Activated T-helper 2 cell treated with anti-CD3 and anti-CD28 coated beads, Interferon-gamma antibody, Interleukin-2, Interleukin-4, amounts not matched to agents 10 μg/mL and 5 μg/mL and 100 μg/mL, durations not matched to agents 14 hours and 24 hours and 36 hours (primary cell): ENCODE measurements at regions not wholly inside any gene's neighbourhood (a gene's known extent, or its start where the extent isn't known, plus 50 kb on each side); places are given as distances from the start of the nearest gene placed in this dataset.

Source experiments
- DNase-seq: peaks from one replicate; pipeline ENCODE4 v3.0.0; 2021; ENCODE audit warnings: low spot score
- H3K27ac Mint-ChIP-seq: one replicate; pipeline ENCODE4 v1.8.0; 2021; ENCODE audit warnings: mixed read lengths
- H3K27me3 Mint-ChIP-seq: one replicate; pipeline ENCODE4 v1.8.0; 2021; ENCODE audit warnings: low read depth, mixed read lengths
- H3K36me3 Mint-ChIP-seq: one replicate; pipeline ENCODE4 v1.8.0; 2021; ENCODE audit warnings: low read depth, mixed read lengths
- H3K4me1 Mint-ChIP-seq: one replicate; pipeline ENCODE4 v1.8.0; 2021; ENCODE audit warnings: low read depth, mixed read lengths
- H3K4me3 Mint-ChIP-seq: one replicate; pipeline ENCODE4 v1.8.0; 2021; ENCODE audit warnings: low read depth, mild to moderate bottlenecking, moderate library complexity, mixed read lengths
- H3K9me3 Mint-ChIP-seq: one replicate; pipeline ENCODE4 v1.8.0; 2021; ENCODE audit warnings: mixed read lengths
- intact Hi-C: fragments of 100-400 bp; cut with micrococcal nuclease; formaldehyde crosslinking; loops from one replicate; pipeline ENCODE4 v1.15.1; 2023

GRCh38 chrX:45760187-45760742 is 559.6 kb upstream of the DIPK2B start:
- Mint-ChIP-seq H3K4me3 (peak overlapping the region; percentile 43), H3K27ac (peak overlapping the region; percentile 30), H3K27me3 (no peaks in the 10 kb centered on the region), H3K9me3 (no peaks in the 10 kb centered on the region), H3K4me1 (peaks cover 70% of the 10 kb centered on the region), H3K36me3 (peaks cover 82% of the 10 kb centered on the region)
- no peak for DNase-seq
- intact Hi-C loops, result loop anchor here (5.0 kb wide), 1 partner anchor 253 kb away; no protein-coding TSS in a partner anchor

- intact Hi-C loops, result loop anchor here (1.0 to 10.0 kb wide), 5 partner anchors 12 to 566 kb away; no protein-coding TSS in a partner anchor
- no peaks in the 10 kb centered on the region for H3K9me3 Mint-ChIP-seq
- H3K4me1 Mint-ChIP-seq, result peaks cover 68% of the 10 kb centered on the region
- no peaks in the 10 kb centered on the region for H3K27me3 Mint-ChIP-seq
- H3K4me3 Mint-ChIP-seq, result peak overlapping the region; percentile 81
- DNase-seq, result peak; percentile 27
- peaks cover 78% of the 10 kb centered on the region for H3K36me3 Mint-ChIP-seq
- peak overlapping the region; percentile 98 for H3K27ac Mint-ChIP-seq
Observed at GRCh38 chrX:45758738-45759397, 558.2 kb upstream of the DIPK2B start.

GRCh38 chrX:45758319-45758718 is 557.6 kb upstream of the DIPK2B start:
- Mint-ChIP-seq H3K9me3 (no peaks in the 10 kb centered on the region), H3K4me3 (peak overlapping the region; percentile 64), H3K4me1 (peaks cover 65% of the 10 kb centered on the region)

GRCh38 chrX:45757272-45757671 is 556.6 kb upstream of the DIPK2B start:
- Mint-ChIP-seq H3K4me1 (peaks cover 54% of the 10 kb centered on the region), H3K27ac (peak overlapping the region; percentile 46), H3K9me3 (no peaks in the 10 kb centered on the region), H3K27me3 (no peaks in the 10 kb centered on the region), H3K36me3 (peaks cover 65% of the 10 kb centered on the region), H3K4me3 (peak overlapping the region; percentile 30)
- DNase-seq, result no peak
- intact Hi-C loops, result loop anchor here (10.0 kb wide), 1 partner anchor 568 kb away; no protein-coding TSS in a partner anchor

More at GRCh38 chrX:45758319-45758718, 557.6 kb upstream of the DIPK2B start:
- DNase-seq, result peak; percentile 38
- intact Hi-C loops, result loop anchor here (1.0 to 10.0 kb wide), 4 partner anchors 13 to 566 kb away; no protein-coding TSS in a partner anchor
- peak overlapping the region; percentile 98 for H3K27ac Mint-ChIP-seq
- peaks cover 74% of the 10 kb centered on the region for H3K36me3 Mint-ChIP-seq
- no peaks in the 10 kb centered on the region for H3K27me3 Mint-ChIP-seq

GRCh38 chrX:45756557-45756956 is 555.9 kb upstream of the DIPK2B start:
- intact Hi-C loops, result loop anchor here (10.0 kb wide), 1 partner anchor 568 kb away; no protein-coding TSS in a partner anchor
- Mint-ChIP-seq H3K27me3 (no peaks in the 10 kb centered on the region), H3K27ac (no peak overlapping the region), H3K4me1 (peaks cover 48% of the 10 kb centered on the region), H3K36me3 (peaks cover 58% of the 10 kb centered on the region), H3K9me3 (no peaks in the 10 kb centered on the region), H3K4me3 (no peak overlapping the region)
- no peak for DNase-seq

GRCh38 chrX:45755703-45756102 is 555.0 kb upstream of the DIPK2B start:
- peak overlapping the region; percentile 49 for H3K4me3 Mint-ChIP-seq
- H3K4me1 Mint-ChIP-seq, result peaks cover 43% of the 10 kb centered on the region
- no peak for DNase-seq
- intact Hi-C loops, result loop anchor here (10.0 kb wide), 1 partner anchor 569 kb away; no protein-coding TSS in a partner anchor
- no peaks in the 10 kb centered on the region for H3K27me3 Mint-ChIP-seq
- peak overlapping the region; percentile 65 for H3K27ac Mint-ChIP-seq
- H3K9me3 Mint-ChIP-seq, result no peaks in the 10 kb centered on the region
- peaks cover 51% of the 10 kb centered on the region for H3K36me3 Mint-ChIP-seq

GRCh38 chrX:45751156-45751555 is 550.5 kb upstream of the DIPK2B start:
- no peak overlapping the region for H3K27ac Mint-ChIP-seq

GRCh38 chrX:45750639-45751038 is 550.0 kb upstream of the DIPK2B start:
- no peak overlapping the region for H3K4me3 Mint-ChIP-seq
- no peaks in the 10 kb centered on the region for H3K27me3 Mint-ChIP-seq
- H3K36me3 Mint-ChIP-seq, result peaks cover 46% of the 10 kb centered on the region
- H3K27ac Mint-ChIP-seq, result no peak overlapping the region
- no peak for DNase-seq
- intact Hi-C loops, result loop anchor here (10.0 kb wide), 1 partner anchor 574 kb away; no protein-coding TSS in a partner anchor
- peaks cover 33% of the 10 kb centered on the region for H3K4me1 Mint-ChIP-seq
- no peaks in the 10 kb centered on the region for H3K9me3 Mint-ChIP-seq

More at GRCh38 chrX:45751156-45751555, 550.5 kb upstream of the DIPK2B start:
- no peak for DNase-seq
- no peak overlapping the region for H3K4me3 Mint-ChIP-seq
- intact Hi-C loops, result loop anchor here (10.0 kb wide), 1 partner anchor 574 kb away; no protein-coding TSS in a partner anchor
- H3K27me3 Mint-ChIP-seq, result no peaks in the 10 kb centered on the region
- peaks cover 33% of the 10 kb centered on the region for H3K4me1 Mint-ChIP-seq
- H3K9me3 Mint-ChIP-seq, result no peaks in the 10 kb centered on the region
- peaks cover 46% of the 10 kb centered on the region for H3K36me3 Mint-ChIP-seq

- H3K27me3 Mint-ChIP-seq, result no peaks in the 10 kb centered on the region
- peak overlapping the region; percentile 31 for H3K27ac Mint-ChIP-seq
- H3K4me3 Mint-ChIP-seq, result no peak overlapping the region
- no peak for DNase-seq
- H3K36me3 Mint-ChIP-seq, result peaks cover 55% of the 10 kb centered on the region
- intact Hi-C loops, result no loop called here
- H3K9me3 Mint-ChIP-seq, result no peaks in the 10 kb centered on the region
- peaks cover 30% of the 10 kb centered on the region for H3K4me1 Mint-ChIP-seq
Observed at GRCh38 chrX:45749375-45749774, 548.7 kb upstream of the DIPK2B start.

GRCh38 chrX:45748369-45748774 is 547.7 kb upstream of the DIPK2B start:
- Mint-ChIP-seq H3K27ac (peak overlapping the region; percentile 12), H3K4me3 (no peak overlapping the region)
- intact Hi-C loops, result no loop called here

GRCh38 chrX:45747905-45748304 is 547.2 kb upstream of the DIPK2B start:
- intact Hi-C loops, result no loop called here
- H3K27ac Mint-ChIP-seq, result no peak overlapping the region

More at GRCh38 chrX:45748369-45748774, 547.7 kb upstream of the DIPK2B start:
- peaks cover 63% of the 10 kb centered on the region for H3K36me3 Mint-ChIP-seq
- DNase-seq, result no peak
- H3K4me1 Mint-ChIP-seq, result peaks cover 32% of the 10 kb centered on the region
- H3K27me3 Mint-ChIP-seq, result no peaks in the 10 kb centered on the region
- no peaks in the 10 kb centered on the region for H3K9me3 Mint-ChIP-seq

GRCh38 chrX:45745479-45745878 is 544.8 kb upstream of the DIPK2B start:
- H3K27me3 Mint-ChIP-seq, result no peaks in the 10 kb centered on the region
- no peak overlapping the region for H3K4me3 Mint-ChIP-seq
- H3K27ac Mint-ChIP-seq, result peak overlapping the region; percentile 47
- intact Hi-C loops, result no loop called here
- H3K9me3 Mint-ChIP-seq, result no peaks in the 10 kb centered on the region
- H3K4me1 Mint-ChIP-seq, result peaks cover 29% of the 10 kb centered on the region
- peaks cover 60% of the 10 kb centered on the region for H3K36me3 Mint-ChIP-seq
- no peak for DNase-seq

More at GRCh38 chrX:45747905-45748304, 547.2 kb upstream of the DIPK2B start:
- H3K27me3 Mint-ChIP-seq, result no peaks in the 10 kb centered on the region
- H3K4me1 Mint-ChIP-seq, result peaks cover 32% of the 10 kb centered on the region
- DNase-seq, result no peak
- peaks cover 63% of the 10 kb centered on the region for H3K36me3 Mint-ChIP-seq
- no peaks in the 10 kb centered on the region for H3K9me3 Mint-ChIP-seq
- H3K4me3 Mint-ChIP-seq, result no peak overlapping the region
